Common myeloid progenitor, CD34-positive (primary cell): ENCODE measurements at regions not wholly inside any gene's neighbourhood (a gene's known extent, or its start where the extent isn't known, plus 50 kb on each side); places are given as distances from the start of the nearest gene placed in this dataset.

Experiments
- CTCF ChIA-PET: fragments of 350-600 bp; sonication (Branson Sonifier 250); formaldehyde crosslinking; loops from one replicate; lab custom pipeline; 2021; ENCODE audit warnings: antibody characterized with exemption; lab: Charles Lee
- POLR2A ChIA-PET: fragments of 350-600 bp; sonication (Branson Sonifier 250); formaldehyde crosslinking; loops from one replicate; lab custom pipeline; 2021; ENCODE audit warnings: antibody characterized with exemption; lab: Charles Lee
- DNase-seq, 3 donors: peaks; one replicate each; pipeline versions ENCODE4 v3.0.0 to v3.0.0-alpha.2; 2013
- H3K27ac ChIP-seq, 2 experiments: 1 replicate in 1 of 2; 2 replicates in 1 of 2; pipeline ENCODE4 v1.7.0; 2013; ENCODE audit warnings: inconsistent platforms in 2 of 2, low read length in 2 of 2, mild to moderate bottlenecking in 2 of 2, low read depth in 1 of 2, moderate library complexity in 1 of 2; ENCODE audit not compliant: severe bottlenecking in 2 of 2, insufficient read depth in 1 of 2, poor library complexity in 1 of 2
- H3K27me3 ChIP-seq, 5 experiments: replicated peaks in 2 of 5; 1 replicate in 3 of 5; 2 replicates in 2 of 5; pipeline versions ENCODE4 v1.6.1 to v1.7.0; 2013; ENCODE audit warnings: low read length in 4 of 5, mild to moderate bottlenecking in 2 of 5, moderate library complexity in 2 of 5, inconsistent platforms in 1 of 5; ENCODE audit not compliant: insufficient read depth in 5 of 5, control insufficient read depth in 4 of 5
- H3K36me3 ChIP-seq, 4 experiments: 1 replicate in 2 of 4; 2 replicates in 2 of 4; pipeline versions ENCODE4 v1.6.1 to v1.7.0; 2013; ENCODE audit warnings: low read length in 3 of 4, control low read depth in 1 of 4, mild to moderate bottlenecking in 1 of 4; ENCODE audit not compliant: control insufficient read depth in 4 of 4, insufficient read depth in 4 of 4
- H3K4me1 ChIP-seq, 4 experiments: 1 replicate in 3 of 4; 2 replicates in 1 of 4; pipeline versions ENCODE4 v1.6.1 to v1.7.1; 2013; ENCODE audit warnings: low read length in 3 of 4, mild to moderate bottlenecking in 3 of 4, control low read depth in 1 of 4, inconsistent platforms in 1 of 4, moderate library complexity in 1 of 4; ENCODE audit not compliant: control insufficient read depth in 4 of 4, insufficient read depth in 4 of 4; ENCODE audit errors: control extremely low read depth in 1 of 4
- H3K4me3 ChIP-seq, 7 experiments: 1 replicate in 4 of 7; 2 replicates in 3 of 7; pipeline versions ENCODE4 v1.5.1 to v1.7.0; 2013; ENCODE audit warnings: mild to moderate bottlenecking in 7 of 7, low read length in 6 of 7, moderate library complexity in 6 of 7, inconsistent platforms in 2 of 7, low read depth in 2 of 7, control low read depth in 1 of 7; ENCODE audit not compliant: insufficient read depth in 4 of 7, control insufficient read depth in 1 of 7; ENCODE audit errors: extremely low read depth in 1 of 7
- H3K9me3 ChIP-seq, 5 experiments: 1 replicate in 4 of 5; 2 replicates in 1 of 5; pipeline versions ENCODE4 v1.6.1 to v1.7.1; 2013; ENCODE audit warnings: low read length in 4 of 5, mild to moderate bottlenecking in 2 of 5, inconsistent platforms in 1 of 5, low read depth in 1 of 5, moderate library complexity in 1 of 5; ENCODE audit not compliant: control insufficient read depth in 4 of 5, insufficient read depth in 2 of 5; ENCODE audit errors: control extremely low read depth in 1 of 5
- WGBS: methylation state at CpG from one replicate; pipeline ENCODE4 v1.1.5; 2013; ENCODE audit not compliant: insufficient coverage; 5-methylcytosine and 5-hydroxymethylcytosine counted together

DNA sequence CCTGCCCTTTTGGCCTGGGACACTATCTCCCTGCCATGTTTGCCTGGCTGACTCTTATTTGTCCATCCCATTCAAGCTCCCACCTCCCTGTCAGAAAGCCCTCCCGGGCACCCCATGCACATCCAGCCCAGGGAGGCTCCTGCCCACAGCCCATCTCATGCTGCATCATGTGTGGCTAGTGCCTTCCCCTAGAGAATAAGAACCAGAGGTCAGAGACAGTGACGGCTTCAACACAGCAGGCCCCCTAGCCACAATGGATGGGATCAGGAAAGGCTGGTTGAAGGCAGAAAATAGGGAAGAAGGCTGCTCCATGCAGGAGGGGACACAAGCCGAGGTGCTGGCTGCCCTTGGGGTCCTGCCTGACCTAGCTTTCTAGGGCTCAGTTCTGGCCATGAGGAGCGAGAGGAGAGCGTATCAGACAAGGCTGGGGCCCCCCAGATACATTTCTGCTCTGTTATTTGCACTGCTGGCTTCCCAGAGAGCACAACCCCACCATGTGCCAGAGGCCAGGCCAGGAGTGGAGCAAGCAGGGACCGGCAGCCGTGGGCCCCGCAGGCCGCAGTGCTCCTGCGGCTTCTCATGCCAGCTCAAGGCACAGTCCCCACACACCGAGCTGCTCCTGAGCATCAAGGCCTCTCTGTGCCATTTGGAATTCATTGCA lies 161.1 kb upstream of the ZMIZ1 start:
- Histone ChIP-seq H3K36me3 (no peaks in the 10 kb centered on the region), H3K4me3 (no peak overlapping the region), H3K27me3 (no peaks in the 10 kb centered on the region), H3K9me3 (no peaks in the 10 kb centered on the region), H3K4me1 (no peaks in the 10 kb centered on the region), H3K27ac (no peak overlapping the region)
- POLR2A ChIA-PET: interaction anchor here (0.6 kb wide), 1 partner anchor 50 kb away, joined by 3 read pairs; no protein-coding TSS in a partner anchor
- CTCF ChIA-PET: interaction anchor here (1.5 kb wide), 1 partner anchor 15 kb away, joined by 3 read pairs; no protein-coding TSS in a partner anchor
- DNase-seq: no peak
- 99% methylated on average over 11 of the region's 11 CpGs for WGBS

DNA sequence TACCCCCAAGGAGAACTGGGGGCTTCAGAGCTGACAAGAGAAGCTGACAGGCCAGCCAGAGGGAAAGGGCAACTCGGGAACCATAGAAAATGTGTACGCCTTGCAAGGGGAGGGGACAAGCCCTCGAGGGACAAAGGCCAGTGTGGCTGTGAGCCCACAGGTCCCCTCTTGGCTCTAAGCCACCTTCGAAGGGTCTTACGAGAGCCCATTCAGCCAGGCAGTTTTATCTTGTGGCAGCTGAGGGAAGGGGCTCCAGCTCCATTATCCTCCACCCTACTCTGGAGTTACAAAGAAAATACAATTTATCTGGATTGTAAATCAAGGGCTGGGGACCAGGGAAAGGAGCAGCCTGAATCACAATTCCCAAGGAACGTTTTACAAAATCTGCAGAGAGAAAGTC lies 159.5 kb upstream of the ZMIZ1 start:
- no peaks in the 10 kb centered on the region for H3K9me3 ChIP-seq
- CTCF ChIA-PET: interaction anchor here (1.2 to 1.5 kb wide), 3 partner anchors 9 to 18 kb away, joined by 3 read pairs; no protein-coding TSS in a partner anchor
- H3K27me3 ChIP-seq: no peaks in the 10 kb centered on the region
- no peaks in the 10 kb centered on the region for H3K4me1 ChIP-seq
- no peaks in the 10 kb centered on the region for H3K36me3 ChIP-seq
- POLR2A ChIA-PET: no interaction called here
- H3K4me3 ChIP-seq: no peak overlapping the region
- 89% methylated on average over 5 of the region's 6 CpGs for WGBS
- no peak for DNase-seq
- H3K27ac ChIP-seq: no peak overlapping the region

DNA sequence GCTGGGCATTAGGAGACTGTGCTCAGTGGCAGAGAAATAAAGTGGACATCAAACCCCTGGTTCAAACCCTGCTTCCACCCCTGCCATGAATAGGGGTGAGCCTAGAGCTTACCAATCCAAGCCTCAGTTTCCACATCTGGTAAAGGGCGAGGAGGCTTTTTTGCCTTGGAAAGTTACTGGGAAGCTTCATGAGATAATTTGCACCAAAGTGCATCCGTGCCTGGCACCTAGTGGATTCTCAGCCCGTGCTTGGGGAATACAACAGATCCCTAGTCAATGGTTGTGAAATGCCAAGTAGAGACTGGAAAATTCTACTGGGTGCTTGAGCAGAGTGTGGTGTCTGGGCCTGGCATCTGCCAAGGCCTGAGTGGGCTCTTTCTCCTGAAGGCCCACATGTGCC lies 158.7 kb upstream of the ZMIZ1 start:
- 97% methylated on average over 3 of the region's 3 CpGs for WGBS

DNA sequence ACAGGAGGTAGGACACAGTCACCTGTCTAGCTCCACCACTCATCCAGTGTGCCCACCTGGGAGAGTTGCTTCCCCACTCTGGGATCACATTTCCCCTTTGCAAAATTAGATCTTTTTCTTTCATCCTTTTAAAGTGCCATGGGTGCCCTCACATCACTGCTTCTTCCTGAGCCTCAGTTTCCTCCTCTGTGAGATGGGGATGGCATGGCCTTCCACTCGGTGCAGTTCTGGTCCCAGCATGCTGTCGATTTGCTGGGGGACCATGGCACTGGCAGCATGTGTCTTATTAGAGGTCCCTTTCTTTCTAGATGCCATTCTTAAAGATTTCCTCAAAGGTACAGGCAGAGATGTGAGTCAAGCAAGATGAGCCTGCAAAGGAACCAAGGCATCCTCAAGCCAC lies 158.3 kb upstream of the ZMIZ1 start:
- 83% methylated on average over 1 of the region's 2 CpGs for WGBS
- CTCF ChIA-PET: interaction anchor here (1.5 kb wide), 1 partner anchor 19 kb away, joined by 3 read pairs; no protein-coding TSS in a partner anchor
- POLR2A ChIA-PET: no interaction called here
- H3K36me3 ChIP-seq: no peaks in the 10 kb centered on the region
- no peak overlapping the region for H3K4me3 ChIP-seq
- no peaks in the 10 kb centered on the region for H3K9me3 ChIP-seq
- peaks cover 0 to 3% (median 0%) of the 10 kb centered on the region in 5 experiments for H3K27me3 ChIP-seq
- no peak overlapping the region for H3K27ac ChIP-seq
- no peaks in the 10 kb centered on the region for H3K4me1 ChIP-seq
- DNase-seq: no peak

More for the DNA sequence above, 158.7 kb upstream of the ZMIZ1 start:
- Histone ChIP-seq H3K9me3 (no peaks in the 10 kb centered on the region), H3K36me3 (no peaks in the 10 kb centered on the region), H3K4me3 (no peak overlapping the region), H3K27me3 (no peaks in the 10 kb centered on the region), H3K4me1 (no peaks in the 10 kb centered on the region), H3K27ac (no peak overlapping the region)
- DNase-seq: no peak
- ChIA-PET CTCF (interaction anchor here (1.3 to 1.5 kb wide), 2 partner anchors 14 to 19 kb away, joined by 3 read pairs; no protein-coding TSS in a partner anchor), POLR2A (no interaction called here)

DNA sequence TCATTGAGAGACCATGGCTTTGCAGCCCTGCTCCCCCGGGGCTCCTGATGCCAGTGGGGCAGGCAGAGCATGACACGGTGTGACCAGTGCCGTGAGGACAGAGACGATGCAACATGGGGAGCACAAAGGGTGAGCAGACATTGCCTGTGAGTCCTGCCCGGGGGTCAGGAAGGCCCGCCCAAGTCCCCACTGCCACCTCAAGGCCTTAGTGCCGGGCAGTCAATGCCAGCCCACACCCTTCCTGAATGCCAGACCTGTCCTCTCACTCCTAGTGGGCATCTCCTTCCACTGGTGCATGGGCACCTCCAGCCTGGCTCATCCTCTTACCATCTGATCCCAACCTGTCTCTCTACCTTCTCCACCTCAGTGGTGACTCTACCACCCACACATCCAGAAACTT lies 157.9 kb upstream of the ZMIZ1 start:
- H3K4me1 ChIP-seq: no peaks in the 10 kb centered on the region
- H3K9me3 ChIP-seq: no peaks in the 10 kb centered on the region
- no peak overlapping the region for H3K4me3 ChIP-seq
- CTCF ChIA-PET: no interaction called here
- no peak for DNase-seq
- WGBS: 96% methylated on average over 7 of the region's 7 CpGs
- H3K27me3 ChIP-seq: peaks cover 0 to 3% (median 0%) of the 10 kb centered on the region in 5 experiments
- no peak overlapping the region for H3K27ac ChIP-seq
- POLR2A ChIA-PET: no interaction called here
- no peaks in the 10 kb centered on the region for H3K36me3 ChIP-seq

DNA sequence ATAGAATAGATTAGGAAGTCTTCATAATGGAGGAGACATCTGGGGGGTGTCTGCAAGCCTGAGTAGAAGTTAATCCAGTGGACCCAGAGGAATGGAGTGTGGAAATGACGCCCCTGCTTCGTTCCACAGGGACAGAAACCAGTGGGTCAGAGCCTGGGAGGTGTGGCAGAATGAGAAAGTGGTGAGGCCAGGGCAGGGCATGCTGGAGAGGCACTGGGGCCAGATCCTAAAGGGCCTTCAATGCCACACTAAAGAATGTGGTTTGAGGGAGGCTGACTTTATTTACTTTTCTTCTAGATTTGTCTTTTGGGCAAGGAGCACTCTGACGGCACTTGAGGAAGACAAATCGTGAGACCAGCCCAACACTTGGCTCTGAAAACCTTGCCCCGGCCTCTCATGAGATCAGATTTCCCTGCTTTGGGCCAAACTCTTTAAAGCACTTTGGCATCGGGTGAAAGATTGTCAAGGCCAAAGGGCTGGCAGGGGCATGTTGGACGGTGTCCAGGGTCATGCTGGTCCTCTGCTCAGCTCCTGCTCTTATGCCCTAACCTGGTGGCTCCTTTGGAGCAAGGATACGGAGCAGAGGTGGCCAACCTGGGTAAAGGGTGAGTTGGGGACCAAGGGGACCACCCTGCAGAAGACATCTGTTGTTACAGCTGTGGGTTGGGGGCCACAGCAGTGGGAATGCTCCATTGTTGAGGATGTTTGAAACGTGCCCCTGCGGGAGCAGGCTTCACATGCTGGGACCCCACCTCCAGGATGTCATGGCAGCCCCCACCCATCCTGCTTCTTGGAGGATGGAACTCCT lies 157.0 kb upstream of the ZMIZ1 start:
- Histone ChIP-seq H3K4me3 (no peak overlapping the region), H3K27ac (no peak overlapping the region), H3K4me1 (no peaks in the 10 kb centered on the region), H3K27me3 (peaks cover 0 to 3% (median 0%) of the 10 kb centered on the region in 5 experiments), H3K36me3 (no peaks in the 10 kb centered on the region), H3K9me3 (no peaks in the 10 kb centered on the region)
- POLR2A ChIA-PET: no interaction called here
- CTCF ChIA-PET: no interaction called here
- no peak for DNase-seq
- over 99% methylated on average over 10 of the region's 10 CpGs for WGBS
